Testis (tissue), 2 donors: ENCODE measurements at regions not wholly inside any gene's neighbourhood (a gene's known extent, or its start where the extent isn't known, plus 50 kb on each side); places are given as distances from the start of the nearest gene placed in this dataset.

ENCODE experiments used
- DNase-seq: peaks from one replicate; pipeline ENCODE4 v3.0.0-alpha.2; 2019
- H3K27ac ChIP-seq, 2 donors: fragments of 200-600 bp; sonication (generic); one replicate each; pipeline ENCODE4 v1.5.1; 2019
- H3K27me3 ChIP-seq: fragments of 200-600 bp; sonication (generic); one replicate; pipeline ENCODE4 v1.5.1; 2019
- H3K36me3 ChIP-seq: fragments of 200-600 bp; sonication (generic); one replicate; pipeline ENCODE4 v1.5.1; 2017; ENCODE audit warnings: low read depth; ENCODE audit errors: missing control alignments
- H3K4me1 ChIP-seq: fragments of 200-600 bp; sonication (generic); one replicate; pipeline ENCODE4 v1.5.1; 2019
- H3K4me3 ChIP-seq, 2 donors: fragments of 200-600 bp; sonication (generic); one replicate each; pipeline ENCODE4 v1.5.1; 2017 to 2019
- H3K9me3 ChIP-seq: fragments of 200-600 bp; sonication (generic); one replicate; pipeline ENCODE4 v1.5.1; 2017
- POLR2A ChIP-seq: fragments of 450-650 bp; IDR thresholded peaks from one replicate; pipeline ENCODE4 v1.6.1; 2017; ENCODE audit warnings: antibody characterized with exemption, mild to moderate bottlenecking, moderate library complexity
- WGBS, 2 donors: methylation state at CpG; one replicate each; pipeline ENCODE4 v1.1.5; 2018; 5-methylcytosine and 5-hydroxymethylcytosine counted together
- intact Hi-C: fragments of 100-400 bp; cut with DNase I; formaldehyde crosslinking; loops from one replicate; pipeline ENCODE4 v1.15.1; 2023; ENCODE audit warnings: low total_unique reads
- TF ChIP-seq, protein P1 (sequence below), 3 experiments: fragments of 450-650 bp in 2 of 3; fragments of 200-600 bp in 1 of 3; sonication (generic) in 1 of 3; IDR thresholded peaks; one replicate each; pipeline ENCODE4 v1.5.1; 2016 to 2019; ENCODE audit warnings: antibody characterized with exemption in 3 of 3, mild to moderate bottlenecking in 2 of 3, moderate library complexity in 1 of 3

GRCh38 chr6:147849401-147850330, 341.2 kb downstream of the SAMD5 start:
- no peaks in the 10 kb centered on the region for H3K36me3 ChIP-seq
- no peak overlapping the region for H3K4me3 ChIP-seq
- DNase-seq, result no peak
- TF ChIP-seq, protein P1, sequence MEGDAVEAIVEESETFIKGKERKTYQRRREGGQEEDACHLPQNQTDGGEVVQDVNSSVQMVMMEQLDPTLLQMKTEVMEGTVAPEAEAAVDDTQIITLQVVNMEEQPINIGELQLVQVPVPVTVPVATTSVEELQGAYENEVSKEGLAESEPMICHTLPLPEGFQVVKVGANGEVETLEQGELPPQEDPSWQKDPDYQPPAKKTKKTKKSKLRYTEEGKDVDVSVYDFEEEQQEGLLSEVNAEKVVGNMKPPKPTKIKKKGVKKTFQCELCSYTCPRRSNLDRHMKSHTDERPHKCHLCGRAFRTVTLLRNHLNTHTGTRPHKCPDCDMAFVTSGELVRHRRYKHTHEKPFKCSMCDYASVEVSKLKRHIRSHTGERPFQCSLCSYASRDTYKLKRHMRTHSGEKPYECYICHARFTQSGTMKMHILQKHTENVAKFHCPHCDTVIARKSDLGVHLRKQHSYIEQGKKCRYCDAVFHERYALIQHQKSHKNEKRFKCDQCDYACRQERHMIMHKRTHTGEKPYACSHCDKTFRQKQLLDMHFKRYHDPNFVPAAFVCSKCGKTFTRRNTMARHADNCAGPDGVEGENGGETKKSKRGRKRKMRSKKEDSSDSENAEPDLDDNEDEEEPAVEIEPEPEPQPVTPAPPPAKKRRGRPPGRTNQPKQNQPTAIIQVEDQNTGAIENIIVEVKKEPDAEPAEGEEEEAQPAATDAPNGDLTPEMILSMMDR (IDR thresholded peaks at IDR 0.05), result no peak
- TF ChIP-seq POLR2A, result no peak
- intact Hi-C loops, result no loop called here
- WGBS, 2 donors, result 60 to 70% methylated on average over 10 of the region's 10 CpGs
- no peak overlapping the region for H3K27ac ChIP-seq
- no peaks in the 10 kb centered on the region for H3K27me3 ChIP-seq
- no peaks in the 10 kb centered on the region for H3K9me3 ChIP-seq
- no peaks in the 10 kb centered on the region for H3K4me1 ChIP-seq

GRCh38 chr6:147852772-147853171, 344.3 kb downstream of the SAMD5 start:
- Histone ChIP-seq H3K9me3 (no peaks in the 10 kb centered on the region), H3K27me3 (no peaks in the 10 kb centered on the region), H3K4me3 (no peak overlapping the region), H3K36me3 (no peaks in the 10 kb centered on the region), H3K27ac (no peak overlapping the region), H3K4me1 (no peaks in the 10 kb centered on the region)
- 94 to 95% methylated on average over 2 of the region's 2 CpGs for WGBS, 2 donors
- no peak for TF ChIP-seq POLR2A
- TF ChIP-seq, protein P1 (IDR thresholded peaks at IDR 0.05), result no peak
- intact Hi-C loops, result no loop called here
- DNase-seq, result no peak

GRCh38 chr6:147853574-147853973, 345.1 kb downstream of the SAMD5 start:
- Histone ChIP-seq H3K4me3 (no peak overlapping the region), H3K9me3 (no peaks in the 10 kb centered on the region), H3K36me3 (no peaks in the 10 kb centered on the region), H3K27ac (no peak overlapping the region), H3K27me3 (no peaks in the 10 kb centered on the region), H3K4me1 (no peaks in the 10 kb centered on the region)
- 77 to 86% methylated on average over 3 of the region's 3 CpGs for WGBS, 2 donors
- intact Hi-C loops, result no loop called here
- no peak for DNase-seq
- TF ChIP-seq, protein P1 (IDR thresholded peaks at IDR 0.05), result no peak
- no peak for TF ChIP-seq POLR2A

GRCh38 chr6:147855803-147856482, 347.5 kb downstream of the SAMD5 start:
- no peak for DNase-seq
- no peaks in the 10 kb centered on the region for H3K36me3 ChIP-seq
- H3K27me3 ChIP-seq, result no peaks in the 10 kb centered on the region
- intact Hi-C loops, result no loop called here
- H3K9me3 ChIP-seq, result no peaks in the 10 kb centered on the region
- no peak overlapping the region for H3K27ac ChIP-seq
- no peak for TF ChIP-seq POLR2A
- TF ChIP-seq, protein P1 (IDR thresholded peaks at IDR 0.05), result no peak
- WGBS, 2 donors, result 94% methylated on average over 3 of the region's 3 CpGs
- no peaks in the 10 kb centered on the region for H3K4me1 ChIP-seq
- H3K4me3 ChIP-seq, result no peak overlapping the region
